HG02852 (cell line): ENCODE measurements at regions not wholly inside any gene's neighbourhood (a gene's known extent, or its start where the extent isn't known, plus 50 kb on each side); places are given as distances from the start of the nearest gene placed in this dataset.

Experiments
- ATAC-seq: cut with Tn5 transposase; IDR thresholded peaks from one replicate; pipeline ENCODE4 v1.9.1; 2021; ENCODE audit warnings: mild to moderate bottlenecking, moderate library complexity; ENCODE audit not compliant: unreplicated experiment

DNA sequence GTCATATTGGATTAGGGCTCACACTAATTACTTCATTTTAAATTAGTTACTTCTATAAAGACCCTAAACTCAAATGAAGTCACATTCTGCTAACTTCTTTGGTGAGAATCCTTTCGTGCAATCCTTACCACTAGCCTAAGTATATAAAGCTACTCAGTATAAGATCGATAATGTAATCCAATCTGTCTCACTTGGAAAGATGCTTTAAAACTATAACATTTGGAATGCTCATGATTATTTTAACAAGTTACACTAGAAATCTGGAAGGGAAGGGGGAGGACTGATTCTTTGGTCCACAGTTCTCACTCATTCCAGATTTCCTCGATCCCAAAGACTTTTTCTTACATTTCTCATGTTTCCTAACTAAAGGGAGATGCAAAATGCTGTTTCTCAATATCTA is 336.4 kb upstream of the SLIT2 start:
- no peak for ATAC-seq

DNA sequence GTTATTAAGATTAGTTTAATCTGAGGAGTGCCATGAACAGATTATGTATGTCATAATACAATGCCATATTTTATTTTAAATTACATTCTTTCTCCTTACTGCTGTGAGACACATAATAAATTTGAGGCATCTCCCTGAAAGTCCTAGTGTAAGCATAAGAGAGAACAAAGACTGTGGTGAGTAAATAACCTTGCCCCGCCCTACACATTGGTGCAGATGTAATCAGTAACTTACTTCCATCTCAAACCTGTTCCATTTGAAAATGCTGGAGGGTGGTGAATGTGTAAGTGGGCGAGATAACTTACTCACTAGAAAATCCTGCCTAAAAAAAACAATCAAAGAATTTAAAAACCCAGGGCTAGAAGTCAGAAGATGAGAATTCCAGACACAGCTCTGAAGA is 338.1 kb upstream of the SLIT2 start:
- ATAC-seq: no peak

DNA sequence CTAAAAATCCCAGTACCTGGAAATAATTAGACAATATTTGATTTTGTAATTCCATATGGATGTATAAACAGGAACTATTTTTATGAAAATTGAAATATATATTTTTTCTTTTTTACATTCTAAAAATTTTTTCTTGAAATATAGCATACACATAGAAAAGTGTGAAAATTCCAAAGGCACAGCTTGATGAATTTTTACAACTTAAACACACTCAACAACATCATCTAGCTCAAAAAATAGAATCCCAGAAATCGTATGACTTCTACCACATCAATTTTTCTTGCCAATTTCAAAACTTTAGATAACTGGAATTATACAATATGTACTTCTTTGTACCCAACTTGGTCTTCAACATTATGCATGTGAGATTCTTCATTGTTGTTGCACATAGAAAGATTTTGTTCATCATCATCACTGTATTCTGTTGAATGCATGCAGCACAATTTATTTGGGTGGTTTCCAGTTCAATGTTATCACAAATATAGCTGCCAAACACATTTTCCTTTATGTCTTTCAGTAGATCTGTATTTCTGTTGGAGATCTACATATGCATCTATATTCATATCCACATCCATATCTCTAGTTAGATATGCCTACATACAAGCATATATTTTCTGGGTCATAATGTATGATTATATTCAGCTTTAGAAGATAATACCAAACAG is 340.7 kb upstream of the SLIT2 start:
- no peak for ATAC-seq

DNA sequence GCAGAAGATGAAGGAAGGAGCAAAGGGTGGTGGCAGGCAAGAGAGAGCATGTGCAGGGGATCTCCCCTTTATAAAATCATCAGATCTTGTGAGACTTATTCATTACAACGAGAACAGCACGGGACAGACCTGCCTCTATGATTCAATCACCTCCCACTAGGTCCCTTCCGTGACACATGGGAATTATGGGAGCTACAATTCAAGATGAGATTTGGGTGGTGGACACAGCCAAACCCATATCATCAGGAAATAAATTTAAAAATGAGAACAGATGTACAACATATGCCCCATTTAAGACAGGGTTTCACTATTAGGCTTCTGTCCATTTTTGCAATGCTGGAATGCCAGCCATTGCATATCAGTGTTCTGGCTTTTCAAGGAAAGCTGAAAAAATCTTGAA is 346.7 kb upstream of the SLIT2 start:
- ATAC-seq: no peak

DNA sequence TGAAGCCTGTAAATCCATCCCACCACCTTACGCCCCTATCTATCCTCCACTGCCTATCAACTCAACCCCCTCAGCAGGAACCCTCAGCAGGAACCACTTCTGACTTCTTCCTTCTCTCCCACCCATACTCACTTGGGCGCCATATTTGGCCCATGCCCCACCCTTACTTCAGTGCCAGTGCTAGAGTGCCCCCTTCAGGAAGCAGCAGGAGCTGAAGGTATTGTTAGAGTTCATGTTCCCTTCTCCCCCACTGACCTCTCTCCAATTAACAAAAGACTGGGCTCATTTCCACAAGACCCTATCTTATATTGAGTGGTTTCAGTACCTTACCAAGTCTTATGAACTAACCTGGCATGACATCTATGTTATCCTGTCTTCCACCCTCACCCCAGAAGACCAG is 363.1 kb upstream of the SLIT2 start:
- ATAC-seq: no peak

DNA sequence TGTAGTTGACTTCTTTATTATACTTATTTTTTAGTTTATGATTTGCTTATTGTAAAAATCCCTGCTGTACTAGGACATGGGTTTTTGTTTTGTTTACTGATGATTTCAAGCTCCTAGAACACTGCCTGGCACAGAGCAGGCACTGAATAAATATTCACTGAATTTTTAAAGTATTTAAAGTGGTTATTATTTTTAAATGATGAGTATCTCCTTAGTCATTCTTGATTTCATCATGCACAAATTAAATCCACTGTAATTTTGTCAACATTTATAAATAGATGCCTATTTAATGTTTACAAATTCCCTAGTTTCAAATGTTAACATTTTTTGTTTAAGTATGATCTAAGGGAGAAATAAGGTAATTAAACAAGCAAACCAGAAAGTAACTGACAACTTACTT is 367.9 kb upstream of the SLIT2 start:
- no peak for ATAC-seq

DNA sequence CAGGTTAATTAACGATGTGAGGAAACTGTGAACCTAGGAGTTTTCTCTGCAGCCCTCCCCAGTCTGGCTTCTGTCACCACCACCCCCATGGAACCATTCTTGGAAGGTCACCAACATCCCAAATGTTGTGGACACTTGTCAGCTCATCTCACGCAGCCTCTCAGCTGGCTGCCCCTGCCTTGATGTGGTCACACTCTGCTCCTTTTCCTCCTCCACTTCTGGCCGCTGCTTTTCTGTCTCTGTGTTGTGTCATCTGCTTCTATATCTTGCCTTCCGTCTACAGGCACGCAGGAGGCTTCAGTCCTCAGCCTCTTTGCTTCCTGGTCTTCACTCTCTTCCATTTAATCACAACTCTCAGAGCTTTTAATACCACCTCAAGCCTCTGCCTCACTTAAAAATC is 371.5 kb upstream of the SLIT2 start:
- no peak for ATAC-seq

DNA sequence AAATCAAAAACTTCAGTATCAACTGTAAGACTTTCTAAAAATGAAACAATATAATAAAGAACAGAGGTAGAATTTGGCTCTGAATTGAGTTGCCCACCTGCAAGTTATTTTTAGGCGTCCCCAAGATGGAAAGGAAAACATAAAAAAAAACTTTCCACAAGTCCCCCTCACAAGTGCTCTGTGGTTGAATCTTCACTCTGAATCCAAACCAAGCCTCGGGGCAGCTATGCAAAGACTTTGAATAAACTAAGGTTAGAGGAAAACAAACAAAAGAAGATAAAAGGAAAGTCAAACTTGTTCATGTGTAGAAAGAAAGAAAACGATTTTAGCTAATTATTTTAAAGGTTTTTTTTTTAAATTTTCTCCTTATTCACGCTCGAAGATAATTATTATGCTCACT is 372.4 kb upstream of the SLIT2 start:
- ATAC-seq: no peak

DNA sequence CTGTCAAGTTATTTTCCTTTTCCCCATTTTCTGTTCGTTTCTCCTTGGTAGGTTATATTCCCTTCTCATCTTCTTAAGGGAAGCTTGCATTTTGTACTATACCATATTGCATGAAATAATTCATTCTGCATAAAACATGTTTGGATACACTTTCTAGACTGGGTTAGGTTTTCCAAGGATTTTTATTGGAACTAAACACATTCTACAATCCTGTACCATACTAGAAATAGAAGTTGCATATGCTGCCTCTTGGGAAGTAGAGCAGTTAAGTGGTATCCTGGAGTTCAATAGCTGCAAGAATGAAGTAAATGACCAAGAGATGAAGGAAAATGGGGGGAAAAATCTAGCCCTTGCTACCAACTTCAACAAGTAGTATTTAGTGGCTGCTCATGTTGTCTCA is 393.7 kb upstream of the SLIT2 start:
- no peak for ATAC-seq

DNA sequence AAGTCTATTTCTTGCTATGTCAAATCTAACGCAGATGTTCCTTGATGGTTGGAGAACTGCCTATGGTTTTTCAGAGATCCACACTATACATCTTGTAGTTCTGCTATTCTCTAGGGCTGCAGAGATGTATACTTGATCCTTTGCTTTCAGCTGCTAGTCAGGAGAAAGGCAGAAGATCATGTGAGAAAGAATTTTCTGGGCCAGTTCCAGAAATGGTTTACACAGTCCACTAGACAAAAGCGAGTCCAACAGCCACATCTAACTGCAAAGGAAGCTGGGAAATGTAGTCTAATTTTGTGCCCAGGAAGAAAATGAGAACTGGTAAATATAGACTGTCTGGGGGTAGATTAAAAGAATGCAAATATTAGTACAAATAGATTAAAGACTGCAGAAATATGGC is 394.3 kb upstream of the SLIT2 start:
- no peak for ATAC-seq

DNA sequence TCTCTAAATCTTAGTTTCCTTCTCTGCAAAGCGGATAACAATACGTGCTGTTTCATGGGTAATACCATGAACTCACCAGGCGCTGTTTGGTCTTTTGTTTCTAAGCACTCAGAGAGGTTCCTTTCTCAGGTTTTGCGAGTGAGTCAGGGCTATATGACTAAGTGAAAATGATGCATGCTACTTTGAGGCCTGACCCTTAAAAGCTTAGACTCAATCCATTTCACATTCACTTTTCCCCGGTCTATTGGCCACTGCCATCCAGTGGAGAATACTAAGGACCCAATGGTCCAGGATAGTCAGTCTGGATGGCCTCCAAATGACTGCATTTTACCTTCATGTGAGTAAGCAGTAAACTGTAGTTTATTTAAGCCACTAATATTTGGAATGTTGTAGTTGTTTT is 400.8 kb upstream of the SLIT2 start:
- no peak for ATAC-seq

DNA sequence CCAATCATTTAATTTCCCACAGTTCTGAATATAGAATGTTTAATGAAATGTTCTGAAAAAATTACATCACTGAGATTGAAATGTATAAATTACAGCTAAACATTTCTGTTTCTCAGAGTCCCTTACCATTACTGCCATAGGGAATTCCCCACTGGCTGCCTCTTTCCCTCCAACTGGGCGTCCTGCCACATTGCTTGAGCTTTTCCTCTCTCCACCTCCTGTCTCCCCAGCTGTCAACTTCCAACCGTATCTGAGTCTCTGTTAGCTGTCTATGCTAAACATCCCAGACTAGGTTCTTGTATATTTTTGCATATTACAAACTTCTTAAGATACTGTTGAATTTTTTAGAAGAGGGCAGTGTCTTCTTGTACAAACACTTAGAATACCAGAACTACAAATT is 407.3 kb upstream of the SLIT2 start:
- ATAC-seq: no peak

DNA sequence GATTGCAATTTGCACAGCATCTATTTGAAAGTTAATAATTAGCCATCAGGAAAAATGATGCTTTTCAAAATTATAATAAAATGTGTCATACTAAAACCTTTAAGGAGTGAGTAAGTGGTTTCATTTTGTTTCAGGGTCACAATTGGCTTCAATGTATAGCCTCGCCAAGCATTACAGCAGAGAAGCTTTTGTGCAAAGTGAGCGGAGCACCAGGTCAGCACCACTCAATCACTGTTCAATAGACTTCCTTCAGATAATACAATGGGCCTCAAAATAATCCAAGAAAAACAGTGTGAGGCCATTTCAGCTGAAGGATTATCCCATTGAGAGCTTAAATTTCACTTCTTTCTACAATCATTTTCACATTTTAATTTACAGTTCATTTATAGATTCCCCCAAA is 409.2 kb upstream of the SLIT2 start:
- ATAC-seq: no peak

DNA sequence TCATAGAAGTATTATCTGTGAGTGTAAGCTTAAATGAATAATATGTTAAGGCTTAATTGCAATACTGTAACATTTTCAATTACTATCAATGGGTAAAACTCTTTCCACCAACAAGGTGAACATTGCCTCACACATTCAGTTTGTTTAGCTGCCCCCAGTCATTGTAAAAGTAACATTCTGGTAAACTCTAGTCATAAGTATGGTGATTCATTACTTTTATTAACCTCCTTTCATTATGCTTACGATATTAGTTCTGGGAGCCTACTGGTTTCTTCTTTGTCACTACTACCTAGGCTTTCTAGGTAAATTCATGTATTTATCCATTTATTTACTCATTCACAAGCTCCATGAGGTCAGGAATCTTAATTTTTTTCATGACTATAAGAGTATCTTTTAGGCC is 412.8 kb upstream of the SLIT2 start:
- no peak for ATAC-seq

DNA sequence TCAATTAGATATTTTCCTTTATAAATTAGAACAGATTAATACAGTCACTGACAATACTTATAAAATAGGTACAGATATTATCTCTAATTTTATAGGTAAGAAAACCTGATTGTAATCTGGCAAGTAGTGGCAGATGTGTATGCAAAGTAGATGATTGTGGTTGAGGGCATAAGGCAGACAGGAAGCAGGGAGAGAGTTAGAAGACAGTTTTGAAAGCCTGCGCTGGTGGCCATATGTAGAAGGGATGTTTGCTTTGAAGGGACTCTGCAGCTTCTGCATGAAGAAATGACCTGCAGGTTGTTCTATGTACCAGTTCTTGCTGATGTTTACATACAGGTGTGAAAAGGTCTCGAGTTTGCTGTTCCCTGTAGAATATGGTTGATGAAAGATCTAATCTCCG is 416.3 kb upstream of the SLIT2 start:
- ATAC-seq: no peak

DNA sequence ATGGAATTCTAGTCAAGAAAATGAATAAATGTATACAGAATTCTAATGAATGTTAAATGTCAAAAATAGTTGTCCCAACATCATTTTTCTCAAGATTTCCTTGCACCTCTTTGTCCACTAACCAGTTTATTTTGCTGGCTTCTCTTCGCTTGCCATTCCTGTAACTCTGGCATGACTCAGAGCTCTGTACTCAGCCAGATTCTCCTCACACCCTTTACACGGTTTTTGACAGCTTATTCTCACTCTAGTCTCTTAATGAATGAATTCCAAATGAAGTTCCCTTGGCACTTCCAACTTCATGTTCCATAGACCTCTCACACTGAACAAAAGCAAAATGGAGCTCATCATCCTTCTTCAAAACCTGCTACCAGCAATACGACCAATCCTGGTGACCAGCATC is 419.3 kb upstream of the SLIT2 start:
- no peak for ATAC-seq

DNA sequence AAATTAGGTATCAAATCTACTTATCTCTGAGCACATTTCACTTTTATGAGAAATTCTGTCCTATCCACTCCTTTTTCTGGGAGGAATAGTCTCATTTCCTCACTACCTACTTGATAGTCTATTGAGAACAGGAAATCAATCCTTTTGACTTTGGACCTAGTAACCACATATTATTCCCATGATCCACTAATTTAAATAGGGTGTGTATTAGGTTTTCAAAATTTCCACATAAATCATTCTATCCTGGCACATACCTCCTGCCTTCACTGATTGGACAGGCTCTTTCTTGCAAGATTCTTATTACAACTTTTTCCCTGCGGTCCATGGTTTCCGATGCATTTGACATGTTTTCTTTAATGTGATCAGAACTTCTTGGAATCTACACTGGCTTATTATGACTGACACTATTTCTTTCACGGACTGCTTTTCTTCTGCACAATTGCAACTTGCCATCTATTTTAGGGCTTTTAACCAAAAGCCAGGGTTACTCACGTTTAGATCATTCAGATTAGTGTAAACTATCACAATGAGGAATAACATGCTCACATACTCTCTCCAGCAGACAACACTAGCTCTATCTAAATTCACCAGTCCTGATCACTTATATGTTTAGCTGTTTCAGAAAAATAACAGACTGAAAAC is 419.9 kb upstream of the SLIT2 start:
- no peak for ATAC-seq

DNA sequence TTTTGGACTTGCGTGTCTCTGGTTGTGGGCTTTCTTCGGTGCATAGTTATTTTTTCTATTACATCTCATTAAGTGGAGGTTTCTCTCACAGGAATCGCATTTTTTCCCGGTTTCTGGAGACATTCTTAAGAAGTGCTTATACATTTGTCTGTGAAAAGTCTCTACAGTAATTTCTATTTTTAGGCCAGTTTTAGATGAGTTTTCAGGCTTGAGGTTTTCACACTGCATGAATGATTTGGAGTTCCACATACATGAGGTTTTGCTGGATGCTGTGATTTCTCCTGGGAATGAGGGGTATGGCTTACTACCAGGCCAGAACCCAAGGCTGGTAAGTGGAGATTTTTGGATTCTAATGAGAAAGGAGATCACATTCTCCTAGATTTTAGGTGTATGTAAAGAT is 422.6 kb upstream of the SLIT2 start:
- ATAC-seq: no peak

DNA sequence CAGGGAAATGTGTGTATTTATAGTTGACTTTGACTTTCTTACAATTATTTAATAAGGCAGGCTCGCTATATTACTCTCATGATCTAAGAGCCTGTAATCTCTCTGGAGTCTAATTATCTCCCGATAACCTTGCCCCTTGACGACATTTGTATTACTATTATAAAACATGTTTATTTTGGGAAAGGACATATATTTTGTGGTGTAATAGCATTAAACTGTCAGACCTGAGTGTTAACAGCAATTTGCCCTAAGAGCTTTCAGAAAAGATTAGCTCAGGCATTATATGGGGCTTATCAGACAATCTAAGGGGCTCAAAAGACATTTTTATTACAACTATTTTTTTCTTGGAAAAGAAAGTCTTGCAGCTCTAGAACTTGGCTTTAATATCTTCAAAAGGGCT is 427.9 kb upstream of the SLIT2 start:
- no peak for ATAC-seq

DNA sequence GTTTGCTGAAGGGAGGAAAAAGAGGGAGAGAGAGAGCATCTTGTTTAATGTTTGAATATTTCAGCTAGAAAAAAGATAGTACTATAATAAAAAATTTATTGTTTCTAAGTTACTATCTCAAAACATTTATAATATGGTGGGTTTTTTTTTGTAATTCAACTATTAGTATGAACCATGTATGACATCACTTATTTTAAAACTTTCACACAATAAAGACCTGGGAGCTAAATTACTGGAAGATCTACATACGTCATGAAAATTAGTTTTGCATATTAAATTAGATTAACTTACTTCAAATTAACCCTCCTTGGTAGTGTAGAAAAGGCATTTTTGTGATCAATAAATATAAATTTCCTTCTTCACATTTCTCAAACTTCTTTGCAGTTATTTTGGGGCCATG is 432.0 kb upstream of the SLIT2 start:
- no peak for ATAC-seq

DNA sequence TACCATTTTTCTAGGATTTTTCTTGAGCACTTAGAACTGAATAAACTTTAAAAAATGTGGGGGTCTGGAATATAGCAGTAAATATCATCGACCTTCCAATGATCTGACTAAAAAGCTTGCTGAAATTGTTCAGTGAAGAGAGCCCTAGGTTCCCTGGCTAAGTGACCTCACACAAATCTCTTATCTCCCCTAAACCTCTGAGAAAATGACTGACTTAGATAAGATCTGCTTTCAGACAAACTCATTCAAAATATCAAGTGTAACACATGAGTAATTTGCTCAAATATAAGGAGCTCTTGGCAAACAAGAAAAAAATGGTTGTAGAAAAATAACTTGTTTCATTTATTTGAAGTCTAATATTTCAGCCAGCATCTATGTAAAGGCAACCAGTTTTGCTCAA is 441.7 kb upstream of the SLIT2 start:
- no peak for ATAC-seq

DNA sequence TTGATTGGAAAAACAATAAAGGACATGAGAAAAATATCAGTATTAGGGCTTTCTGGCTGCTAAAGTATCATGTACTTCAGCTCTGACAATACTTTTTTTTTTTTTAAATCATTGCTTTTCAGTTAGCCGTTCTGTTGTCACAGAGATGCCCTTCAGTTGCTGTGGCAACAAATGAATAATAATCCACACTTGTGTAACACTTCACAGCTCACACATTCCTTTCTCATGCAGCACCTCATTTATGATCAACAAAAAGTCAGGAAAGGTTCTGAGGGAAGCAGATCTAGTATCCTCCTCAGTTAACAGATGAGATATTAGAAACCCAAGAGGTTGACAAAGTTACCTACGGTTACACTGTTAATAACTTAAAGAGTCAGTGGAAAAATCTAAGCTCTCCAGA is 444.2 kb upstream of the SLIT2 start:
- ATAC-seq: no peak

DNA sequence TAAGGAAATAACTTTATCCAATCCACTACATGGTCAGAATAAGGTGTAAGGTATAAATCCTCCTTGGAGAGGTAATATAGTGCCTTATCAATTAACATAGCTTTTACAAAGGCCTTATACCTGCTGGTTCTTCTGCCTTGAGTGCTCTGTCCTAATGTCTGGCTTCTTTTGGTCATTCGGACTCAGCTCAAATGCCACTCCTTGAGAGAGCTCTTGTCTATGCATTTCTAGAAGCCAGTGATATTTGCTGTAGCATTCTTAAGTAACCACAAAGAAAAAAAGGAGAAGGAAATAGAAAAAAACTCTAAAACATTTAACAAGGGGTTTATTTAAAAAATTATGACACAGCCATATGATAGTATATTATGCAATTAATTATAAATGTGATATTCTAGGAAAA is 444.8 kb upstream of the SLIT2 start:
- ATAC-seq: no peak
